Germinal center (tissue), 1 donor: ENCODE measurements at regions not wholly inside any gene's neighbourhood (a gene's known extent, or its start where the extent isn't known, plus 50 kb on each side); places are given as distances from the start of the nearest gene placed in this dataset.

Experiments
- DNase-seq: peaks from one replicate; pipeline ENCODE4 v3.0.0; 2012; ENCODE audit warnings: mixed read lengths, low spot score

DNA sequence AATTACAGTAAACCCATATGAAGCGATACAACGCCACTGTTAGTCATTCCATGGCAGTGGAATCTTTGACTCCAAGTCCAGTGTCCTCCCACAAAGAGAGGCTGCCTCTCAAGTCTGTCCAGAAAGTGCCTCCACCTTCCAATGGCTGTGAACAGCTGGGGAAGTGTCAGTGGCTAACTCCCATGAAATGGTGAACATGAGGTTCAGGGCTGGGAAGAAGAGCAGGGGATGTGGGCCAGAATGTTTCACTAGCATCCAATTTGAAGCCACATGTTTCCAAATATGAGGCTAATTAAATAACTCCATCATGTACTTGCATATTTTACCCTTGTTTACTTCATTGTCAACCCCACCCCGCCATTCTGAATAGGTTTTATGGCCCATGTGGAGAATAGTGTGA lies 53.1 kb upstream of the CHST15 start:
- DNase-seq: no peak

DNA sequence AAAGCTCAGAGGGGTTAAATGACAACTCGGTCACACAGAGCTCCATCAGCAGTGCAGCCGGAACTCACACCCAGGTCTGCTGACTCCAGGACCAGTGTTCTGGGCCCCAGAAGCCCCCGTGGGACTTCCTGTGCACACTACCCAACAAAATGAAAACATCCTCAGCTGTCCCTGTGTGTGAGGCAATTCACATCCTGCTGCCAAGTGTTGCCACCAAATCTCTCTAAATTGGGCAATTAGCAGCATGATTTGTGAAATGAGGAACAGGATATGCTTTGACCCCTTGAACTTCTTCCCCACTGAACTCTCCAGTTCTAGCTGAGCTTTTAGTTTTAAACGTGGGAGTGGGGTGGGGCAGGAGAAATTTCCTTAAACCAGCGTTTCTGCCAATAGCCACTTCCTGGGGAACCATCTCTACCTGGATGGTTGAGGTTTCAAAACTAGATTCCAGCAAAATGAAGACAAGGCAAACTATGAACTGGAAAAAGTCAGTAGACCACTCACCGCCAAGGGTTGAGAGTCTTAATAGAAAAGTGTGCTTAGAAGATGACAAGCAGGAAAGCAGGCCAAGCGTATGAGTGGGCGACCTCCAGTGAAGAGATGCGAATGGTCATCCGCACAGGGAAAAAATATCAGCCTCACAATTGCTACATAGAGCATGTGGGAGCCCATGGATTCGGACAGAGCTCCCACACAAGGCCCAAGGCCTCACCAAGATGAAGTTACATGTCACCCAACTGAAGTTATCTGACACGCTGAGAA lies 51.9 kb upstream of the CHST15 start:
- DNase-seq: no peak

- no peak for DNase-seq
Measured at GRCh38 chr10:124144536-124144935, 51.1 kb upstream of the CHST15 start.

DNA sequence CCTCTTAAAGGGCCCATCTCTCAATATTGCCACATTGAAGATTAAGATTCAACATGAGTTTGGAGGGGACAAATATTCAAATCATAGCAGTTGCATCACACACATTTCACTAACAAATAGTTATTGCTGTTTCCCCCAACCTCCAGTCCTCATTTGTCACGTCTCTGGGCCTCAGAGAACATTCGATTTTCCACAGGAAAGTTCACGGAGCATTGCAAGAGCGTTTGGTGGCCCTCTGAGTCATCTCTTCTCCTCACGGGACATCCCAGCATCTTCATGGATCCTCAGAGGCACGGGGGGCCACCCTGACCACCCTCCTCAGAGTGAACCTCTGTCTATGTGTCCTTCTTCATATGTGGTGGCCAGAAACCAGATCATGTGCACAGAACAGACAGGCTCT lies 50.3 kb upstream of the CHST15 start:
- no peak for DNase-seq
